OCI-LY1 (cell line): ENCODE measurements at regions not wholly inside any gene's neighbourhood (a gene's known extent, or its start where the extent isn't known, plus 50 kb on each side); places are given as distances from the start of the nearest gene placed in this dataset.

Experiments used
- CTCF ChIP-seq: fragments of 200-600 bp; sonication (generic), shearing (Covaris generic); IDR thresholded peaks from 2 replicates; pipeline ENCODE4 v1.5.1; 2017; ENCODE audit warnings: mild to moderate bottlenecking, antibody characterized with exemption, low read length, moderate library complexity, mixed read lengths
- EZH2 ChIP-seq: fragments of 200-600 bp; sonication (generic), shearing (Covaris generic); IDR thresholded peaks from 2 replicates; pipeline ENCODE4 v1.8.0; 2017; ENCODE audit warnings: borderline replicate concordance, mixed run types, mild to moderate bottlenecking, antibody characterized with exemption, low read length, moderate library complexity, mixed read lengths

- no peak for TF ChIP-seq CTCF
- no peak for TF ChIP-seq EZH2
Observed at GRCh38 chr11:42311514-42311913, 852.1 kb upstream of the LRRC4C start.
